ENCODE measurements at regions not wholly inside any gene's neighbourhood (a gene's known extent, or its start where the extent isn't known, plus 50 kb on each side); places are given as distances from the start of the nearest gene placed in this dataset.

GRCh38 chr1:118698911-118699310 is 289.2 kb downstream of the TBX15 start:
- TF ChIP-seq EZH2phosphoT487 (IDR thresholded peaks at IDR 0.05; ENCODE audit: insufficient read depth, low read depth) (no peak), EZH2 (IDR thresholded peaks at IDR 0.05; ENCODE audit: insufficient read depth, poor library complexity, severe bottlenecking) (no peak)

Data from GM23248 (cell line).